Cardiac fibroblast (primary cell): ENCODE measurements at regions not wholly inside any gene's neighbourhood (a gene's known extent, or its start where the extent isn't known, plus 50 kb on each side); places are given as distances from the start of the nearest gene placed in this dataset.
"Not testable (repeated sequence)": the region's sequence is repeated elsewhere in the genome, so short reads cannot be mapped to it uniquely, and the experiment has no call there.

Experiments
- DNase-seq, 2 donors: peaks; one replicate each; pipeline versions ENCODE4 v3.0.0 to v3.0.0-alpha.2; 2010; ENCODE audit warnings: low read depth in 2 of 2
- H3K4me3 ChIP-seq, 2 donors: replicated peaks in 1 of 2; 1 replicate in 1 of 2; 2 replicates in 1 of 2; pipeline ENCODE4 v1.5.1; 2011; ENCODE audit warnings: low read depth in 2 of 2, low read length in 2 of 2, mild to moderate bottlenecking in 2 of 2, moderate library complexity in 1 of 2
- CTCF ChIP-seq: IDR thresholded peaks from one replicate; pipeline ENCODE4 v1.5.1; 2011; ENCODE audit warnings: low read depth, mild to moderate bottlenecking, low read length, inconsistent platforms

DNA sequence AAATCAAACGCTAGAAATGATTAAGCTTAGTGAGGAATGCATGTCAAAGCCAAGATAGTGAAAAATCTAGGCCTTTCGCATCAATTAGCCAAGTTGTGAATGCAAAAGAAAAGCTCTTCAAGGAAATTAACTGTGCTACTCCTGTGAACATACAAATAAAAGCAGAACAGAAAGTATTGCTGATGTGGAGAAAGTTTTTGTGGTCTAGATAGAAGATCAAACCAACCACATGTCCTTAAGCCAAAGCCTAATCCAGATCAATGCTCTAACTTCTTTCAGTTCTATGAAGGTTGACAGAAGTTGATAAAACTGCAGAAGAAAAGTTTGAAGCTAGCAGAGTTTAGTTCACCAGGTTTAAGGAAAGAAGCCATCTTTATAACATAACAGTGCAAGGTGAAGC lies 1044.6 kb downstream of the CDH11 start:
- no peak overlapping the region for H3K4me3 ChIP-seq
- no peak for DNase-seq

DNA sequence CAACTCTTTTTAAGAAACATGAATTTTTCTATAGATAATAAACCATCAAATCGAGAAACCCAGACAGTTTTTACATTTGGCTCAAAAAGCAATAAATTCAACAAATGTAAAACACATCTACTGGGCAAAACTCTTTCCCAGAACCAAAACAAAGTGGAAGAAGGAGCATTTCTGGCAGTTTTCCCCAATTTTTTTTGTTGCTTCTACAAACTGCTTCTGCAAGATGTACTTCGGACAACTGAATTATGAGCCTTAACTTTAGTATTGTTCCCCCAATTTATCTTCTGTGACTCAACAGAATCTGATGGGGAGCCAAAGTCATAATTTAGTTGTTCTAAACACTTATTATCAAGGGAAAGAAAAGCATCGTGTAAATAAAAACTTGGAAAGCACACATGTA lies 1047.2 kb downstream of the CDH11 start:
- TF ChIP-seq CTCF, result no peak
- no peak for DNase-seq
- H3K4me3 ChIP-seq, result no peak overlapping the region

More for the DNA sequence above, 1044.6 kb downstream of the CDH11 start:
- TF ChIP-seq CTCF, result no peak

- DNase-seq, H3K4me3 ChIP-seq: not testable (repeated sequence)
Observed at GRCh38 chr16:64072131-64072730, 1049.6 kb downstream of the CDH11 start.

DNA sequence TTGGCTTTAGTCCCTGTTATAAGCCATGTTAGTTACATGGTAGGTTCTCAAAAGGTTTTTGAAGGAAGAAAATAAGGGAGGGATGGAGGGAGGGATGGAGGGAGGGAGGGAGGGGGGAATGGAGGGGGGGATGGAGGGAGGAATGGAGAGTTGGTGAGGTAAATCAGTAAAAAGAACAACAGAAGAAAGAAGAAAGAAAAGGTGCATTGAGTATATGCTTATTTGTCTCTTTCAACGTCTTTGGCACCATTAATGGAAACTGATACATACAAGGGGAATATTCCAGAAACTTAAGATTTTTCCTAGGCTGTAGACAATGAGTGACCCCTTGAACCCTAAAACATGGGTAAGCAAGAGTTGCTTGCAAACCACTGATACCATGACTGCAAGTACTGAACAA lies 1056.3 kb downstream of the CDH11 start:
- TF ChIP-seq CTCF, result no peak
- H3K4me3 ChIP-seq, result no peak overlapping the region
- no peak for DNase-seq

GRCh38 chr16:64061621-64062020 lies 1060.2 kb downstream of the CDH11 start:
- no peak for DNase-seq

GRCh38 chr16:64060631-64061030 lies 1061.2 kb downstream of the CDH11 start:
- TF ChIP-seq CTCF, result no peak

More at GRCh38 chr16:64061621-64062020, 1060.2 kb downstream of the CDH11 start:
- no peak overlapping the region for H3K4me3 ChIP-seq
- no peak for TF ChIP-seq CTCF

GRCh38 chr16:64058685-64059084 lies 1063.2 kb downstream of the CDH11 start:
- no peak for TF ChIP-seq CTCF
- no peak overlapping the region for H3K4me3 ChIP-seq
- DNase-seq, result no peak

More at GRCh38 chr16:64060631-64061030, 1061.2 kb downstream of the CDH11 start:
- DNase-seq, result no peak
- no peak overlapping the region for H3K4me3 ChIP-seq
